ENCODE measurements at regions not wholly inside any gene's neighbourhood (a gene's known extent, or its start where the extent isn't known, plus 50 kb on each side); places are given as distances from the start of the nearest gene placed in this dataset.
"Not testable (repeated sequence)": the region's sequence is repeated elsewhere in the genome, so short reads cannot be mapped to it uniquely, and the experiment has no call there.

DNA sequence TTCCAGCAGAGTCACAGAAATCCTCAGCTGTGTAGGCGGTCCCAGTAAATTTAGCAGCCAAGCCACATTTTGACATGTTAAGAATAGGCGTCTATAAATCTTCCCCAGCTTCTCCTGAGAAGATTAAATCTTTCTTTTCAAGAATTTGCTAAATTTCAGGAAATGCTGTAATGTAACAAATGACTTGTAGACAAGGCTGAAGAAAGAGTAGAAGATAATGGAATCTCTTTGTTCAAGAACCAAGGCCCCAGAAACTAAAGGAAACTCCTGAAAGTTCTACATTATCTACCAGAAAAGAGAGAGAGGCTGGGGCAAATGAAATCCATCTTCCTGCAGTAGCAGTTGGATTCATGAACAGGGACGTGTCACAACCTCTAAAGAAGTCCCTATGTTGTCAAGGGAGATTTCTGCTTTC is 760.3 kb downstream of the NOVA1 start:
- in situ Hi-C loops (cut with MboI; ENCODE audit: low pct_unique_long_range_greater_than_20kb, low sequenced_read_pairs), result no loop called here
- DNase-seq, result no peak

- DNase-seq, result no peak
- in situ Hi-C loops (cut with MboI; ENCODE audit: low pct_unique_long_range_greater_than_20kb, low sequenced_read_pairs), result no loop called here
Observed at GRCh38 chr14:25836636-25837035, 761.2 kb downstream of the NOVA1 start.

- DNase-seq, result peak; percentile 8
- in situ Hi-C loops (cut with MboI; ENCODE audit: low pct_unique_long_range_greater_than_20kb, low sequenced_read_pairs), result no loop called here
Observed at GRCh38 chr14:25833341-25834126, 764.3 kb downstream of the NOVA1 start.

DNA sequence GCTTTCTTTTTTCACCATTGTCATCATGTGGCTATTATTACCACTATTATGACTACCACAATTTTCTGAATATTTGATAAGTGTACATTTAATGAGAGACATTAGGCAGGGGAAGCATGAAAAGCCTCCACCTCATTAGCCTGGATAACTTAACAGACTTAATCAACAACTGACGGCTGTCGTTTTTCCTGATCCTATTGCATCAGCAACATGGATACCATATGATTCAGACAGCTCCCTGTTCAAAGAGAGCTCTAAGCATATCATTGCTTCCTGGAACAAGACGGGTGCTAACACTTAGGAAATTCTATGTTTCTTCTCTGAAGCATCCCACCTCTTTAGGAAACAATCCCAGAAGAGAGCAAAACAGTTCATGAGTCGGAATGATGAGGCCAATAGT is 765.2 kb downstream of the NOVA1 start:
- no peak for DNase-seq

DNA sequence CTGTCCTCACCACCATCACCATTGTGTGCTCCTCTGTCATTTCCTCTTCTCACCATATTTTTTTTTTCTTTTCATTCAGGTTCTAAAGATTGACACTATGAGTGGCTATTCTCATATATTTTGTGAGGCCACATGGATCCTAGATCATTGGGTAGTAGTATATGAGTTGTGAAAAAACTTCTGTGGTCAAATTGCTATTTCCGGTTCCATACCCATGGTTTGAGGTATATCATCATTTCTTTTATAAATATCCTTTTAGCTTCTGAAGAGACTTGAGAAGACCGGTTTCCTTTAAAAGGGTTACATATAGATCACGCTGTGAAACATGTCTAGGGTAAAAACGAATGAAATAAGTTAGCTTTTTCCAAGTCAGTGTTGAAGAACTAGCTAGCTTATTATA is 769.3 kb downstream of the NOVA1 start:
- in situ Hi-C loops (cut with MboI; ENCODE audit: low pct_unique_long_range_greater_than_20kb, low sequenced_read_pairs), result no loop called here

More for the DNA sequence above, 765.2 kb downstream of the NOVA1 start:
- in situ Hi-C loops (cut with MboI; ENCODE audit: low pct_unique_long_range_greater_than_20kb, low sequenced_read_pairs), result no loop called here

DNA sequence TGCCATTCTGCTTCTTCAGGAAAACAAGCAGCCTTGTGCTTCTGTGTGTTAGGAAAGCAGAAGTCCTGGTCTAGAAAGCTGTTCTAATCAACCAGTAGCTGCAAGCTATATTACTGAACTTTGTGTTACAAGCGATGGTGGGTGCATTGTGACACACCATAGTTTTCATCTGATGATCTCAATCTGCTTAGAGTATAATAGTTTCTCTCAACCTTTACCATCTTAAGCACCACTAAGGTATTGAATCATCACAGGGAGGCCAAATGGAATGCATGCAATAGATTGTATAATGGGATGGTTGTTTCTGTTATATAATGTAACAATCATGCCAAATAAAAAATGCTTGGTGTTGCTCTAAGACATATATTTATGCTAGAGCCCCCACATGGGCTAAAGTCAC is 771.7 kb downstream of the NOVA1 start:
- in situ Hi-C loops (cut with MboI; ENCODE audit: low pct_unique_long_range_greater_than_20kb, low sequenced_read_pairs), result no loop called here
- DNase-seq, result no peak

More for the DNA sequence above, 769.3 kb downstream of the NOVA1 start:
- no peak for DNase-seq

- DNase-seq, result no peak
- in situ Hi-C loops (cut with MboI; ENCODE audit: low pct_unique_long_range_greater_than_20kb, low sequenced_read_pairs), result no loop called here
Observed at GRCh38 chr14:25820368-25820767, 770.4 kb upstream of the STXBP6 start.

GRCh38 chr14:25814622-25815021 is 764.7 kb upstream of the STXBP6 start:
- in situ Hi-C loops (cut with MboI; ENCODE audit: low pct_unique_long_range_greater_than_20kb, low sequenced_read_pairs); DNase-seq: not testable (repeated sequence)

- no peak for DNase-seq
- in situ Hi-C loops (cut with MboI; ENCODE audit: low pct_unique_long_range_greater_than_20kb, low sequenced_read_pairs), result no loop called here
Observed at GRCh38 chr14:25803386-25804018, 753.6 kb upstream of the STXBP6 start.

DNA sequence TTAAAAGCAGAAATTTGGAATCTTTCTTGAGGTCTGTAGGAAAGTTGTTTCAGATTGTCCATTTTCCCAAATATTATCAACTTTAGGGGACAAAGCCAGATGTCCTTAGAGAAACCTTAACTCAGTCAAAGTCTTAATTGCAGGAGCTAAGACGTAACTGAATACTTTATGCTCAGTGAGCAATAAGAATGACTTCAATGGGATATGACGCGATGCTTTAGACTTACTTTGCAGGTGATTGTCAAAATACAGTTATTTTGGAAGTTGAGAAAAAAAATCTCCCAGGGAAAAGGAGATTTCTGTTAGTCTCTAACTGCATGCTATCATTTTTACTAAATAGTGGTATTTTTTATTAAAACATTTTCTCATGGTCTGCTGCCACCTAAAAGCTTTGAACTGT is 750.9 kb upstream of the STXBP6 start:
- in situ Hi-C loops (cut with MboI; ENCODE audit: low pct_unique_long_range_greater_than_20kb, low sequenced_read_pairs), result no loop called here

GRCh38 chr14:25788252-25788651 is 738.3 kb upstream of the STXBP6 start:
- in situ Hi-C loops (cut with MboI; ENCODE audit: low pct_unique_long_range_greater_than_20kb, low sequenced_read_pairs), result no loop called here
- no peak for DNase-seq

More for the DNA sequence above, 750.9 kb upstream of the STXBP6 start:
- DNase-seq, result no peak

DNA sequence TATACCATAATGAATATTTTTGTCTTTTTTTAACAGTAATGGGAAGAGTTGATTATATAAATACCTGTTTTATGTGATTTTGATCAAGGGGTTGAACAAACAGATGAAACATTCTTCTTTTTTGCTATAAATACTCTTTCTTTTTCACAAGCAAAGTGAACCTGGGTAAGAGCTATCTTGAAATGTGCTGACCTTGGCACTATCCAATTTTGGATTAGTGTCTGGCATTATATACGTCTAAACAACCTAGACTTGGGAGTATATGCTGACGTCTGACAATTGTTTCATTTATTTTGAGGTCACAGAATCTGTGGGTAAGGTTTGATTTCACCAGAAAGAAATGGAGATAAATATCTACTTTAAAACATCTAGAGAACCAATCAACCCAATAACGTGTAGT is 716.0 kb upstream of the STXBP6 start:
- in situ Hi-C loops (cut with MboI; ENCODE audit: low pct_unique_long_range_greater_than_20kb, low sequenced_read_pairs), result no loop called here
- DNase-seq, result no peak

DNA sequence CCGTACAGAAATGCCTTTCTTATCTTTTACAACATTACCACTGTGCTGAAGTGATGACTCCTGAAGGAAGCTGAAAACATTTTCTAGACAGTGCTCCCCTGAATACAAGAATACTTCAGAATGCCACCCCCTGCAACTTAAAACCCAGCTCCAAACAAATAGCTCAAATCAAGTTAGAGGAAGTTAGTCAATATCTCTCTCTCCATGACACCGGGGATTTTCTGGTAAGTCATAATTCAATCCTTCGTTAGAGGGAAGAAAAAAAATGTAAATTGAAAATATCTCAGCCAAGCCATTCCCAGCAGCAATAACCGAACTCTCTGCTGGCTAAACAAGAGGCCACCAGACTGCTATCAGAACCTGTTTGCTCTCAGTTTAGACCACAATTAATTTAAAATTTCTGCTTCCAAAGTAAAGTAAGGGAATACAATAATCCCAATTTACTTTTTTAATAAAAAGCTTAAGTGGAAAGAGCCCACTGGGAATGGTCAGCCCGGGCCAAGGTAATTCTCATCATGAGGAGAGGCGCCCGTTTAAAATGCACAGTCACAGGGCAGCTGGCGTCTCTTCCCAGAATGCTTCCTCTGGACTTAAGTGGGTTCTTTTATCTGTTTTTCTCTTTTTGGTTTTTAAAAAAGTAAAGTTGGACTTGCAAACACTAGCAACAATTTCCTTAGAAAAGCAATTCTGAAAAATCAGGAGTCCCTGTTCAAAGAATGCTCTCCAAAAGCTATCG is 710.1 kb upstream of the STXBP6 start:
- in situ Hi-C loops (cut with MboI; ENCODE audit: low pct_unique_long_range_greater_than_20kb, low sequenced_read_pairs), result no loop called here

GRCh38 chr14:25759256-25759655 is 709.3 kb upstream of the STXBP6 start:
- in situ Hi-C loops (cut with MboI; ENCODE audit: low pct_unique_long_range_greater_than_20kb, low sequenced_read_pairs), result no loop called here
- DNase-seq, result no peak

More for the DNA sequence above, 710.1 kb upstream of the STXBP6 start:
- no peak for DNase-seq

- DNase-seq, result no peak
- in situ Hi-C loops (cut with MboI; ENCODE audit: low pct_unique_long_range_greater_than_20kb, low sequenced_read_pairs), result no loop called here
Observed at GRCh38 chr14:25757364-25757763, 707.4 kb upstream of the STXBP6 start.

- DNase-seq, result no peak
- in situ Hi-C loops (cut with MboI; ENCODE audit: low pct_unique_long_range_greater_than_20kb, low sequenced_read_pairs), result no loop called here
Observed at GRCh38 chr14:25756876-25757275, 706.9 kb upstream of the STXBP6 start.

DNA sequence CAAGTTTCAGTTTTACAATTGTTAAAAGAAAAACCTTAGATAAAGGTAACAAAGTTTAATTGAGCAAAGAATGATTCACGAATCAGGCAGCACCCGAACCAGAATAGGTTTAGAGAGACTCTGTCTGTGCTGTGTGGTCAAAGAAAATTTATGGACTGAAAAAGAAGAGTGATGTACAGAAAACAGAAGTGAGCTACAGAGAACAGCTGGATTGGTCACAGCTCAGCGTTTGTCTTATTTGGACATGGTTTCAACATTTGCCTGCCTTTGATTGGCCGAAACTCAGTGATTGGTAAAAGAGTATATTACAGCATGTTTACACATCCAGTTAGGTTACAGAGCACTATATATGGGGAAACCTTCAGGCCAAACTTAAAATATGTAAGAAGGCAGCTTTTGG is 703.2 kb upstream of the STXBP6 start:
- in situ Hi-C loops (cut with MboI; ENCODE audit: low pct_unique_long_range_greater_than_20kb, low sequenced_read_pairs), result no loop called here

GRCh38 chr14:25750436-25750835 is 700.5 kb upstream of the STXBP6 start:
- in situ Hi-C loops (cut with MboI; ENCODE audit: low pct_unique_long_range_greater_than_20kb, low sequenced_read_pairs), result no loop called here

More for the DNA sequence above, 703.2 kb upstream of the STXBP6 start:
- DNase-seq, result no peak

More at GRCh38 chr14:25750436-25750835, 700.5 kb upstream of the STXBP6 start:
- DNase-seq, result no peak
